AG04450 (cell line): ENCODE measurements at regions not wholly inside any gene's neighbourhood (a gene's known extent, or its start where the extent isn't known, plus 50 kb on each side); places are given as distances from the start of the nearest gene placed in this dataset.

Source experiments
- CTCF ChIA-PET: fragments of 300-600, 350-600 bp; formaldehyde crosslinking; extraction: SDS; loops from one replicate; lab custom pipeline; 2022; ENCODE audit warnings: antibody characterized with exemption, inconsistent platforms; lab: Charles Lee
- POLR2A ChIA-PET: fragments of 350-600 bp; formaldehyde crosslinking; extraction: SDS; loops from one replicate; lab custom pipeline; 2021; ENCODE audit warnings: antibody characterized with exemption, inconsistent platforms; lab: Yijun Ruan, JAX
- DNase-seq: peaks from one replicate; pipeline ENCODE4 v3.0.0-alpha.2; 2011; ENCODE audit warnings: low read depth, low spot score
- H3K27ac ChIP-seq: one replicate; pipeline ENCODE4 v1.5.1; 2012; ENCODE audit warnings: low read depth, low read length, control low read depth
- H3K27me3 ChIP-seq: one replicate; pipeline ENCODE4 v1.6.0; 2012; ENCODE audit warnings: low read length; ENCODE audit not compliant: control insufficient read depth, insufficient read depth
- H3K4me3 ChIP-seq: 2 replicates; pipeline ENCODE4 v1.5.1; 2011; ENCODE audit warnings: mild to moderate bottlenecking, low read depth, low read length, control low read depth
- H3K9me3 ChIP-seq: 2 replicates; pipeline ENCODE4 v1.5.1; 2012; ENCODE audit warnings: low read length; ENCODE audit not compliant: control insufficient read depth, insufficient read depth
- CTCF ChIP-seq: IDR thresholded peaks from 2 replicates; pipeline ENCODE4 v1.5.1; 2011; ENCODE audit warnings: low read depth, low read length, control low read depth, inconsistent platforms

GRCh38 chr1:87204441-87204840 is 124.2 kb upstream of the LMO4 start:
- no peak for DNase-seq
- ChIA-PET CTCF (interaction anchor here (1.1 kb wide), 1 partner anchor 89 kb away, joined by 3 read pairs; no protein-coding TSS in a partner anchor), POLR2A (no interaction called here)
- no peak overlapping the region for H3K4me3 ChIP-seq
- no peak overlapping the region for H3K27ac ChIP-seq
- H3K27me3 ChIP-seq, result no peaks in the 10 kb centered on the region
- TF ChIP-seq CTCF, result no peak
- H3K9me3 ChIP-seq, result no peaks in the 10 kb centered on the region

- CTCF ChIA-PET, result interaction anchor here (1.1 kb wide), 1 partner anchor 89 kb away, joined by 3 read pairs; no protein-coding TSS in a partner anchor
- no peak for TF ChIP-seq CTCF
- no peak for DNase-seq
- POLR2A ChIA-PET, result no interaction called here
- H3K4me3 ChIP-seq, result no peak overlapping the region
- H3K27ac ChIP-seq, result no peak overlapping the region
- no peaks in the 10 kb centered on the region for H3K9me3 ChIP-seq
- H3K27me3 ChIP-seq, result no peaks in the 10 kb centered on the region
Observed at GRCh38 chr1:87204921-87205320, 123.8 kb upstream of the LMO4 start.

- H3K27me3 ChIP-seq, result no peaks in the 10 kb centered on the region
- H3K4me3 ChIP-seq, result no peak overlapping the region
- ChIA-PET CTCF (no interaction called here), POLR2A (no interaction called here)
- DNase-seq, result no peak
- TF ChIP-seq CTCF, result no peak
- no peak overlapping the region for H3K27ac ChIP-seq
- no peaks in the 10 kb centered on the region for H3K9me3 ChIP-seq
Observed at GRCh38 chr1:87206044-87206831, 122.4 kb upstream of the LMO4 start.

- POLR2A ChIA-PET, result no interaction called here
- TF ChIP-seq CTCF, result no peak
- no peak overlapping the region for H3K4me3 ChIP-seq
- no peak for DNase-seq
- no peaks in the 10 kb centered on the region for H3K27me3 ChIP-seq
- H3K27ac ChIP-seq, result no peak overlapping the region
- CTCF ChIA-PET, result no interaction called here
- H3K9me3 ChIP-seq, result no peaks in the 10 kb centered on the region
Observed at GRCh38 chr1:87208080-87208479, 120.6 kb upstream of the LMO4 start.

- H3K27ac ChIP-seq, result no peak overlapping the region
- no peaks in the 10 kb centered on the region for H3K9me3 ChIP-seq
- TF ChIP-seq CTCF, result no peak
- H3K4me3 ChIP-seq, result no peak overlapping the region
- ChIA-PET CTCF (no interaction called here), POLR2A (no interaction called here)
- DNase-seq, result no peak
- no peaks in the 10 kb centered on the region for H3K27me3 ChIP-seq
Observed at GRCh38 chr1:87208931-87209330, 119.7 kb upstream of the LMO4 start.
